RWPE1 (cell line): ENCODE measurements at regions not wholly inside any gene's neighbourhood (a gene's known extent, or its start where the extent isn't known, plus 50 kb on each side); places are given as distances from the start of the nearest gene placed in this dataset.

ENCODE experiments used
- CTCF ChIA-PET: fragments of 350-600 bp; sonication (Branson Sonifier 250); formaldehyde crosslinking; extraction: SDS; loops from one replicate; lab custom pipeline; 2021; lab: Yijun Ruan, JAX
- POLR2A ChIA-PET: fragments of 400-600 bp; formaldehyde crosslinking; extraction: SDS; loops from one replicate; lab custom pipeline; 2020; ENCODE audit warnings: antibody characterized with exemption; ENCODE audit not compliant: low non-redundant PET; lab: Yijun Ruan, JAX
- DNase-seq: peaks from one replicate; pipeline ENCODE4 v3.0.0; 2012; ENCODE audit warnings: low spot score
- H3K27ac ChIP-seq: fragments of 450-650 bp; 2 replicates; pipeline ENCODE4 v1.5.1; 2017
- CTCF ChIP-seq: fragments of 450-650 bp; conservative IDR thresholded peaks from 2 replicates; pipeline ENCODE4 v1.5.1; 2017; ENCODE audit warnings: low read depth, mild to moderate bottlenecking

- H3K27ac ChIP-seq = no peak overlapping the region
- CTCF ChIA-PET = interaction anchor here (0.6 kb wide), 1 partner anchor 126 kb away, joined by 4 read pairs; no protein-coding TSS in a partner anchor
- no peak for DNase-seq
- TF ChIP-seq CTCF = no peak
- POLR2A ChIA-PET = no interaction called here
Measured at GRCh38 chr6:164184410-164184809, 769.9 kb downstream of the QKI start.

- no peak for TF ChIP-seq CTCF
Measured at GRCh38 chr6:164183556-164184123, 769.1 kb downstream of the QKI start.

GRCh38 chr6:164178679-164179332 is 764.3 kb downstream of the QKI start:
- H3K27ac ChIP-seq = no peak overlapping the region
- POLR2A ChIA-PET = no interaction called here
- CTCF ChIA-PET = no interaction called here
- TF ChIP-seq CTCF = no peak
- DNase-seq = no peak

More at GRCh38 chr6:164183556-164184123, 769.1 kb downstream of the QKI start:
- ChIA-PET CTCF (no interaction called here), POLR2A (no interaction called here)
- no peak for DNase-seq
- H3K27ac ChIP-seq = no peak overlapping the region

GRCh38 chr6:164169355-164169754 is 754.8 kb downstream of the QKI start:
- ChIA-PET CTCF (interaction anchor here (0.7 kb wide), 1 partner anchor 828 kb away, joined by 3 read pairs; no protein-coding TSS in a partner anchor), POLR2A (no interaction called here)
- no peak overlapping the region for H3K27ac ChIP-seq
- no peak for DNase-seq
- TF ChIP-seq CTCF = no peak

GRCh38 chr6:164168595-164168994 is 754.1 kb downstream of the QKI start:
- POLR2A ChIA-PET = no interaction called here
- no peak for DNase-seq
- no peak overlapping the region for H3K27ac ChIP-seq
- CTCF ChIA-PET = interaction anchor here (0.7 to 1.2 kb wide), 2 partner anchors 208 to 828 kb away, joined by 3 read pairs; no protein-coding TSS in a partner anchor
- no peak for TF ChIP-seq CTCF

GRCh38 chr6:164167873-164168405 is 753.4 kb downstream of the QKI start:
- H3K27ac ChIP-seq = no peak overlapping the region
- DNase-seq = no peak
- POLR2A ChIA-PET = no interaction called here
- CTCF ChIA-PET = interaction anchor here (0.8 to 1.2 kb wide), 2 partner anchors 21 to 207 kb away, joined by 3 read pairs; no protein-coding TSS in a partner anchor
- no peak for TF ChIP-seq CTCF
